Activated CD8-positive, alpha-beta T cell treated with anti-CD3 and anti-CD28 coated beads for 36 hours (primary cell): ENCODE measurements at regions not wholly inside any gene's neighbourhood (a gene's known extent, or its start where the extent isn't known, plus 50 kb on each side); places are given as distances from the start of the nearest gene placed in this dataset.

Experiments
- ATAC-seq: fragments of 200-7000 bp; cut with Tn5 transposase; one replicate; pipeline ENCODE4 v1.10.0; 2021; ENCODE audit warnings: mild to moderate bottlenecking, moderate library complexity
- CTCF ChIA-PET: fragments of 350-600 bp; sonication (Branson Sonifier 250); formaldehyde crosslinking; loops from one replicate; lab custom pipeline; 2021; ENCODE audit warnings: antibody characterized with exemption; lab: Charles Lee
- POLR2A ChIA-PET: fragments of 350-600 bp; sonication (Branson Sonifier 250); formaldehyde crosslinking; loops from one replicate; lab custom pipeline; 2021; ENCODE audit warnings: antibody characterized with exemption; lab: Charles Lee
- DNase-seq: peaks from one replicate; pipeline ENCODE4 v3.0.0-alpha.2; 2020
- H3K27ac Mint-ChIP-seq: one replicate; pipeline ENCODE4 v1.8.0; 2021; ENCODE audit warnings: mild to moderate bottlenecking, mixed read lengths
- H3K27me3 Mint-ChIP-seq: one replicate; pipeline ENCODE4 v1.8.0; 2021; ENCODE audit warnings: mixed read lengths
- H3K36me3 Mint-ChIP-seq: one replicate; pipeline ENCODE4 v1.8.0; 2021; ENCODE audit warnings: low read depth, mixed read lengths
- H3K4me1 Mint-ChIP-seq: one replicate; pipeline ENCODE4 v1.8.0; 2021; ENCODE audit warnings: low read depth, mixed read lengths
- H3K4me3 Mint-ChIP-seq: one replicate; pipeline ENCODE4 v1.8.0; 2021; ENCODE audit warnings: mild to moderate bottlenecking, moderate library complexity, mixed read lengths
- H3K9me3 Mint-ChIP-seq: one replicate; pipeline ENCODE4 v1.8.0; 2021; ENCODE audit warnings: mixed read lengths
- CTCF ChIP-seq: fragments of 200-600 bp; IDR thresholded peaks from one replicate; pipeline ENCODE4 v1.8.0; 2022; ENCODE audit warnings: antibody characterized with exemption, mild to moderate bottlenecking
- intact Hi-C: fragments of 100-400 bp; cut with micrococcal nuclease; formaldehyde crosslinking; loops from one replicate; pipeline ENCODE4 v1.10.0; 2022

DNA sequence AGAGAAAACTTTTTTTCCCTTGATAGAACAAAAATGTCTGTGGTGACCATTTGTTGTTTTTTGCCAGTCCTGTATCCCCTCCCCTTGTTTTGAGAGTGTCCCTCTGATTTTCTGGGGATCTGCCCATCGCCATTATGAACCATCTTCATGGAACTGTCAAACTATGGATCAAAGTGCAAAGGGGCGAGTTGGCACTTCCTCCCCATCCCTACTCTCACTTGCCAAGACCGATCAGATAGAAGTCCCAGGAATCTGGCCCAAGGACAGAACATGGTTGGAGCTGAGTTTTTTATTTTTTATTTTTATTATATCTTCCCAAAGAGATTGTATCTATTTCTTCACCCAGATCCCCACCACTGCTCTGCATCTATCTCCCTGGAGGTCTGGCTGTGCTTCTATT is 221.4 kb downstream of the IKZF2 start:
- peaks cover 19% of the 10 kb centered on the region for H3K4me1 Mint-ChIP-seq
- ATAC-seq, result no peak
- no peak overlapping the region for H3K4me3 Mint-ChIP-seq
- ChIA-PET POLR2A (no interaction called here), CTCF (interaction anchor here (1.2 kb wide), 1 partner anchor 101 kb away, joined by 3 read pairs; no protein-coding TSS in a partner anchor)
- intact Hi-C loops, result loop anchor here (5.0 kb wide), 1 partner anchor 222 kb away; the partner anchor contains the start of gene IKZF2
- TF ChIP-seq CTCF, result no peak
- H3K36me3 Mint-ChIP-seq, result no peaks in the 10 kb centered on the region
- DNase-seq, result no peak
- H3K27ac Mint-ChIP-seq, result no peak overlapping the region
- no peaks in the 10 kb centered on the region for H3K27me3 Mint-ChIP-seq
- H3K9me3 Mint-ChIP-seq, result peaks cover under 1% of the 10 kb centered on the region

DNA sequence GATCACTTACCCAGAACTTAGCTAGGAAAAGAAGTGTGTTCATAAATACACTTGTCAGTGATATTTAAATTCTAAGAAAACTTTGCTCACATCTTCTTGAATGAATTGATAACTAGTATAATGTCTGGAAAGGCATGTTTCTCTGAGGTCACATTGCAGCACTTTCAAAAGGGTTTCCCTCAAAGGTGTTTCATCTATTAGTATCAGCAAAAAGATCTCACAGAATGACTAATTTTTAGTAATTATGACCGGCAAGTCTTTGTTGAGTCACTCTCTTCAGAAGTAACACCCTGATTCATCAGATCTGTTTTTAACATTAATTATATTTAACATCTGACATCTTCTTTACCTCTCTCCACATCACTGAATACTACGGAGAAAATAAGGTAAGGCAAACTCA is 222.3 kb downstream of the IKZF2 start:
- Mint-ChIP-seq H3K4me3 (no peak overlapping the region), H3K4me1 (peaks cover 19% of the 10 kb centered on the region), H3K27me3 (no peaks in the 10 kb centered on the region), H3K36me3 (no peaks in the 10 kb centered on the region), H3K27ac (no peak overlapping the region), H3K9me3 (peaks cover 2% of the 10 kb centered on the region)
- no peak for DNase-seq
- ChIA-PET CTCF (interaction anchor here (1.2 kb wide), 1 partner anchor 102 kb away, joined by 3 read pairs; no protein-coding TSS in a partner anchor), POLR2A (no interaction called here)
- TF ChIP-seq CTCF, result no peak
- intact Hi-C loops, result loop anchor here (5.0 kb wide), 1 partner anchor 223 kb away; the partner anchor contains the start of gene IKZF2
- peak; percentile 83 for ATAC-seq

GRCh38 chr2:212928681-212929080 is 222.7 kb downstream of the IKZF2 start:
- no peak for TF ChIP-seq CTCF
- DNase-seq (no peak), ATAC-seq (no peak)
- Mint-ChIP-seq H3K27me3 (no peaks in the 10 kb centered on the region), H3K4me3 (no peak overlapping the region), H3K4me1 (peaks cover 19% of the 10 kb centered on the region), H3K27ac (no peak overlapping the region), H3K36me3 (no peaks in the 10 kb centered on the region), H3K9me3 (peaks cover 2% of the 10 kb centered on the region)
- ChIA-PET POLR2A (no interaction called here), CTCF (no interaction called here)
- intact Hi-C loops, result loop anchor here (5.0 kb wide), 1 partner anchor 224 kb away; the partner anchor contains the start of gene IKZF2

DNA sequence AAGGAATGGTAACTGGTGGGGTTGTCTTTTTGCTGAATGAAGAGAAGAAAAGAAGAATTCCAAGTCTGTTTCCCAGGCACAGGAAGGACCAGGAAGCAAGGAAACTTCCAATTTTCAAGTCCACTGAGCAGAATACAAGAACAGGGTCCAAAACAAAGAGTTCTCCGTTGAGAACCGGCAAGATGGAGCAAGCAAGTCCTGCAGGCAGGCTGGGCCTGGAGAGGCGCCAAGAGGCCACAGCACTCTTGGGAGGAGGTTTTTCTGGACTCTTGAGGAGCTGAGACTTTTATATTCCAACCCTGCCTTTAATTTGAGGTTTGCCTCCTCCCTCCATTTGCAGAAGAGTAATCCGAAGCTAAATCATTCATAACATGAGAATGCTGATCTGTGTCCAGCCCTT is 224.5 kb downstream of the IKZF2 start:
- Mint-ChIP-seq H3K4me1 (peaks cover 19% of the 10 kb centered on the region), H3K27ac (no peak overlapping the region), H3K9me3 (peaks cover 2% of the 10 kb centered on the region), H3K4me3 (no peak overlapping the region), H3K27me3 (no peaks in the 10 kb centered on the region), H3K36me3 (no peaks in the 10 kb centered on the region)
- DNase-seq (no peak), ATAC-seq (no peak)
- ChIA-PET POLR2A (no interaction called here), CTCF (interaction anchor here (1.5 kb wide), 1 partner anchor 150 kb away, joined by 3 read pairs; no protein-coding TSS in a partner anchor)
- TF ChIP-seq CTCF, result no peak
- intact Hi-C loops, result loop anchor here (5.0 kb wide), 1 partner anchor 225 kb away; the partner anchor contains the start of gene IKZF2

DNA sequence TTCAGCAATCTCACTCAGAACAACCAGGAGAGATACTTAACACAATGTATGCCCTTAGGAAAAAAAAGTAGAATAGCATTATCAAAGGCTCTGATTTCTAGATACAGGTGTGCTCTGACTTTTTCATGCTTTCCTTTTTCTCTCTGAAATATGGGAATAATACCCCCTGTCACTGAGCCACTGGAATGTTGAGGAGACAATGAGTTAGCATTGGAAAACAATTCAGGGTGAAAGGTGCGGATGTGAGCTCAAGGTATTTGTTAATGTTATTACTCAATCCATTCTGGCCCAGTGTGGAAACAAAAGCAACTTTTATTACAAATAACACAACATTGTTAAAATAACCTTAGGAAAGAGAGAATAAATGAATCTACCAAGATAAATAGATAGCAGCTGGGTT is 228.0 kb downstream of the IKZF2 start:
- ChIA-PET POLR2A (no interaction called here), CTCF (no interaction called here)
- TF ChIP-seq CTCF, result no peak
- Mint-ChIP-seq H3K9me3 (peaks cover 2% of the 10 kb centered on the region), H3K4me3 (no peak overlapping the region), H3K27ac (no peak overlapping the region), H3K36me3 (no peaks in the 10 kb centered on the region), H3K27me3 (no peaks in the 10 kb centered on the region), H3K4me1 (peaks cover 8% of the 10 kb centered on the region)
- intact Hi-C loops, result no loop called here
- ATAC-seq (no peak), DNase-seq (no peak)
